ENCODE measurements at regions not wholly inside any gene's neighbourhood (a gene's known extent, or its start where the extent isn't known, plus 50 kb on each side); places are given as distances from the start of the nearest gene placed in this dataset.

DNA sequence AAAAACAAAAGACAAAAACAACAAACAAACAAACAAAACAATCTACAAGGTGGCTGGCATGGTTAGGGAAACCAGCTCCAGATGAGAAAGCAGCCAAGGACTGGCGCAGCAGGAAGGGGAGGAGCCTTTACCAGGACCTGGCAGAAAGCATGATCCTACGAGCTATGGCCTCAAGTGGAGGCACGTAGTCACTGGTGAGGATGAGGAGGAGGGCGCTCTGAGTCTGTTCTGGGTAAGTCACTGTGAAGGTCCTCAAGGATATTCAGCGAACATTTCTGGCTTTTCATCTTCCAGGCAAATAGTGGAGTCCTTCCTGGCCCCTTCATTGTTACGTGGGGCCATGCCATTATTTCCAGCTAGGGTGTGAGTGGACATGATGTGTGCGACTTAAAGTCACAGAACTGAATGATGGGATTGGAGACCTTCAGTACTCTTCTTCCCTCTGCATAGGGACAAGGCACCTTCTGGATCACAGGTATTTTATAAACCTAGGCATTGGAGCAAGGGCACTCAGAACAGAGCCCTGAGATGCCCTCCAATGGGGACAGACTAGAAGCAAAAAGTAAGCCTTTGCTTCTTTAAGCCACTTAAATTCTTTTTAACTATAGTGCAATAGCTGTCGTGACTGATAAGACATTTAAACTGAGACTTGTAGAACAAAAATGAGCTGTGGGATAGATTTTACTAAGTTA is 771.3 kb downstream of the RAB28 start:
- DNase-seq = no peak
- H3K27ac ChIP-seq = no peak overlapping the region
- no peaks in the 10 kb centered on the region for H3K9me3 ChIP-seq (ENCODE audit: severe bottlenecking)
- H3K4me3 ChIP-seq (ENCODE audit: low read depth, low read length) = no peak overlapping the region
- H3K27me3 ChIP-seq (ENCODE audit: insufficient read depth, low read depth, severe bottlenecking) = peaks cover 3% of the 10 kb centered on the region
- no peaks in the 10 kb centered on the region for H3K36me3 ChIP-seq
- TF ChIP-seq, protein P1, sequence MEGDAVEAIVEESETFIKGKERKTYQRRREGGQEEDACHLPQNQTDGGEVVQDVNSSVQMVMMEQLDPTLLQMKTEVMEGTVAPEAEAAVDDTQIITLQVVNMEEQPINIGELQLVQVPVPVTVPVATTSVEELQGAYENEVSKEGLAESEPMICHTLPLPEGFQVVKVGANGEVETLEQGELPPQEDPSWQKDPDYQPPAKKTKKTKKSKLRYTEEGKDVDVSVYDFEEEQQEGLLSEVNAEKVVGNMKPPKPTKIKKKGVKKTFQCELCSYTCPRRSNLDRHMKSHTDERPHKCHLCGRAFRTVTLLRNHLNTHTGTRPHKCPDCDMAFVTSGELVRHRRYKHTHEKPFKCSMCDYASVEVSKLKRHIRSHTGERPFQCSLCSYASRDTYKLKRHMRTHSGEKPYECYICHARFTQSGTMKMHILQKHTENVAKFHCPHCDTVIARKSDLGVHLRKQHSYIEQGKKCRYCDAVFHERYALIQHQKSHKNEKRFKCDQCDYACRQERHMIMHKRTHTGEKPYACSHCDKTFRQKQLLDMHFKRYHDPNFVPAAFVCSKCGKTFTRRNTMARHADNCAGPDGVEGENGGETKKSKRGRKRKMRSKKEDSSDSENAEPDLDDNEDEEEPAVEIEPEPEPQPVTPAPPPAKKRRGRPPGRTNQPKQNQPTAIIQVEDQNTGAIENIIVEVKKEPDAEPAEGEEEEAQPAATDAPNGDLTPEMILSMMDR (IDR thresholded peaks at IDR 0.05; ENCODE audit: low read depth, low read length) = no peak

DNA sequence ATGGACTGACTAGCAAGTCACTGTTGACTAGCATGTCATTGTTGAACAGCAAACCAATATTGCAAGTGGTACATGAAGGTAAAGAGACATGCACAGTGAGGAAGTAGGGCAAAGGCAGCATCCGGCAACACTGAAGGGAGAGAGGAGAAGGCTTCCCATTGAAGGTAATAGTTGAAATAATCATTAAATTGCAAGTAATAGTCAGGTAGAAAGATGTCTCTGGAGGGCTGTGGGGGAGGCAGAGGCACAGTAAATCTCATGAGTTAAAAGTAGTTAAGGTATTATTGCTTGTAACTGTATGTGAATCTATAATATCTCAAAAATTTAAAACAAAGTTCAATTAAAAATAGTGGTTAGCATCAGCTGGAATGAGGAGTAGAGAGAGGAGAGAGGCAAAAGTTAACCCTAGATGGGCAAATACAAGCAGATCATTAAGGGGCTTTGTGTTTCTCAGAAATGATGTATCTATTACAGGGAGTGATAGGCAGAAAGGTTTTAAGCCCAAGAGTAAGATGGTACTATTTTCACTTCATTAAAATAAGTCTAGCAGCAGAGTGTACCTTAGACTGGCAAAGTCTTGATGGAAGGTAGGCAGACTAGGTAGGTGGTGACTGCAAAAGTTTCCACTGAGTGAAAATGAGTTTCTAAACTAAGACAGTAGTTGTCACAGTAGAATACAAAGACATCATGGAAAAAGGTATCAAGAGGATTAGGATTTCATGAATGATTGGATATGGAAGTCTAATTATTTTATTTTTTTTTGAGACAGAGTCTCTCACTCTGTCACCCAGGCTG is 776.6 kb downstream of the RAB28 start:
- no peak for DNase-seq
- TF ChIP-seq, protein P1 (IDR thresholded peaks at IDR 0.05; ENCODE audit: low read depth, low read length) = no peak

DNA sequence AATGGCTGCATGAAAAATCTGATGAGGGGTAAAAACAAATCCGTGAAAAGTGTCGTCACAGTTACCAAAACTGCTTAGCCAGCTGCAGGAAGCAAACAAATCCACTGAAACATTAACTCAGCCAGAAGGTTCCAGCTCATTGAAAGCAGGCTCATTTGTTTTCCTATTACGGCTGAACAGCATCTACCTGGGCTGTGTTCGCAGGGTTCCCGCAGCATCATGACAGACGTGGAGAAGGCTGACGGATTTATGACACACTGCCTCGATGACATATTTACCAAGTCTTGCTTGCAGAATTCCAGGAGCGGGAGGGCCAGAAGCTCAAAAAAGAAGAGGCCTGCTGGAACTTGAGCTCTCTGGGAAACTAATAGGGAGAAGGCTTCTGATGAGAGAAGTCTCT is 781.1 kb downstream of the RAB28 start:
- Histone ChIP-seq H3K36me3 (no peaks in the 10 kb centered on the region), H3K9me3 (ENCODE audit: severe bottlenecking) (no peaks in the 10 kb centered on the region), H3K4me3 (ENCODE audit: low read depth, low read length) (no peak overlapping the region), H3K27me3 (ENCODE audit: insufficient read depth, low read depth, severe bottlenecking) (peaks cover 5% of the 10 kb centered on the region), H3K27ac (no peak overlapping the region)
- TF ChIP-seq, protein P1 (IDR thresholded peaks at IDR 0.05; ENCODE audit: low read depth, low read length) = no peak
- DNase-seq = no peak

More for the DNA sequence above, 776.6 kb downstream of the RAB28 start:
- no peaks in the 10 kb centered on the region for H3K36me3 ChIP-seq
- H3K27me3 ChIP-seq (ENCODE audit: insufficient read depth, low read depth, severe bottlenecking) = peaks cover 5% of the 10 kb centered on the region
- H3K4me3 ChIP-seq (ENCODE audit: low read depth, low read length) = no peak overlapping the region
- H3K27ac ChIP-seq = no peak overlapping the region
- H3K9me3 ChIP-seq (ENCODE audit: severe bottlenecking) = no peaks in the 10 kb centered on the region

DNA sequence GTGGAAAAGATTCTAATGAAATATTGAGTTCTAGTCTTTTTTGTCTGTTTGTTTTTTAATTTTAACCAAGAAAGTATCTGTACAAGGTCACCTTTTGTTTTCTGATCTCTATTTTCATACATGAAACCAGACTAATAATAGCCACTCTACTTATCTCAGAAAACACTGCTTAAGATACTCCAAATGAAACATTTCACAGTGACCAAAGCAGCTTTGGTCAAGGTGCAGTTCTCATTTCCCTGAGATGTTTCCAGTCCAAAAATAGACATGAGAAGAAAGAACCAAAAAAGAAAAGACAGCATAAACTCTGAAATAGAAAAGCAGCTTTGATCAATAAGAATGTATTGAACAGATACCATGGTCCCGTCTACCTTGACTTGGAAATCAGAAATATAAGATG is 782.8 kb downstream of the RAB28 start:
- Histone ChIP-seq H3K36me3 (no peaks in the 10 kb centered on the region), H3K4me3 (ENCODE audit: low read depth, low read length) (no peak overlapping the region), H3K9me3 (ENCODE audit: severe bottlenecking) (no peaks in the 10 kb centered on the region), H3K27me3 (ENCODE audit: insufficient read depth, low read depth, severe bottlenecking) (peaks cover 5% of the 10 kb centered on the region), H3K27ac (no peak overlapping the region)
- DNase-seq = no peak
- TF ChIP-seq, protein P1 (IDR thresholded peaks at IDR 0.05; ENCODE audit: low read depth, low read length) = no peak

DNA sequence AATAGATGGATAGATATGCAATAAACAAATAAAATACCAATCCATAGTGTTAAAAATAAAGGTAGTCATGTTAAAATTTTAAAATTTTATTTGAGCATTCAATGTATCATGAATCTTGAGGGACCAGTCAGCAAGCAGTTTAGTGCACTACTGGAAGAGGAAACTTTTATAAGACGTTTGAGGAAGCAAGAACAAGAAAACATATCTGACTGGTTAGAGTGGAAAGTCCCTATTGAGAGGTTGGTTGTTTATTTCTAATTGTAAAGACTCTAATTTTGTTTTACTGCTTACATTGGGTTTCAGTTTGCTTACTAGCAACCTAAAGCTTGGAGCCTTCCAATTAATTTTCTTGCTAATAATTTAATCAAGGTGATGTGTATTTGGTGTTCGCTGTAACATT is 786.2 kb downstream of the RAB28 start:
- Histone ChIP-seq H3K36me3 (no peaks in the 10 kb centered on the region), H3K27me3 (ENCODE audit: insufficient read depth, low read depth, severe bottlenecking) (peaks cover 2% of the 10 kb centered on the region), H3K27ac (no peak overlapping the region), H3K9me3 (ENCODE audit: severe bottlenecking) (no peaks in the 10 kb centered on the region), H3K4me3 (ENCODE audit: low read depth, low read length) (no peak overlapping the region)
- DNase-seq = no peak
- TF ChIP-seq, protein P1 (IDR thresholded peaks at IDR 0.05; ENCODE audit: low read depth, low read length) = no peak
